GM21529 (cell line): ENCODE measurements at regions not wholly inside any gene's neighbourhood (a gene's known extent, or its start where the extent isn't known, plus 50 kb on each side); places are given as distances from the start of the nearest gene placed in this dataset.
A peak's percentile ranks its signal among the peaks of the same experiment; 100 is the strongest.
"Not testable (repeated sequence)": the region's sequence is repeated elsewhere in the genome, so short reads cannot be mapped to it uniquely, and the experiment has no call there.

Source experiments
- ATAC-seq: cut with Tn5 transposase; IDR thresholded peaks from one replicate; pipeline ENCODE4 v1.9.1; 2021; ENCODE audit not compliant: unreplicated experiment

DNA sequence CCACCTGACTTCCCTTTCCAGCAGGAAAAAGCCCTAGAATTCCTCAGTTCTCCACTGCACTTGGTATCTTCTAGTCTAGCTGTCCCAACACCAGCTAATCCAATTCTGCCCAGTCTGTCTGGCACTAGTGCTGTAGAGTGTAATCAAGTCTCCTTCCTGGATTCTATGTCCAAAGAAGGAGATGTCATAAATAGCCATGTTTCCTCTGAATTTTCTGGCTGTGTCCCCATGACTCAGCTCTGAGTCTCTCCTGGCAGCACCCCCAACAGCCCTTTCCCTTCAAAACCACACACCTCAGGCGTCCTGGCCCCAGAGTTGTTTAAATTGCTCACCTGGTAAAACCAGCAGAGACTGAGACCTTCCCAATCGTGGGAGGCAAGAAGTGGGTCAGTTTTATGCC is 197.2 kb downstream of the GRXCR1 start:
- ATAC-seq, result no peak

DNA sequence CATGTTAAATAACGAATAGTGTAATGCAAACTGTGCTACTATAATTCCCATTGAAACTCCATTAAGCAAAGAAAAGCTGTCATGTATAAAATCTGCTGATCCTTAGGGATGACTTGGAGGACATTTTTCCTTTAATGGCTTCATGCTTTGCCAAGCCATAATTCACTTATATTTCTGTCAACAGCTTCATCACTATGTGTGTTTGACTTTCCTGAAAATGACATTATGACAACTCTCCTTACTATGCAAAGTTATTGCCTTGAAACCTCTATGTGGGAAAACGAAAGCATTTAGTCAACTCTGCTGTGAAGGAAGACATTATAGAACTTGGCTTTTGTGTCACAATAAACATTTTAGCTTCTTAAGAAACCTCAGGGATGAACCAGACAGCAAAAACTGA is 210.5 kb downstream of the GRXCR1 start:
- ATAC-seq, result no peak

GRCh38 chr4:43112139-43112538 is 219.6 kb downstream of the GRXCR1 start:
- ATAC-seq, result no peak

DNA sequence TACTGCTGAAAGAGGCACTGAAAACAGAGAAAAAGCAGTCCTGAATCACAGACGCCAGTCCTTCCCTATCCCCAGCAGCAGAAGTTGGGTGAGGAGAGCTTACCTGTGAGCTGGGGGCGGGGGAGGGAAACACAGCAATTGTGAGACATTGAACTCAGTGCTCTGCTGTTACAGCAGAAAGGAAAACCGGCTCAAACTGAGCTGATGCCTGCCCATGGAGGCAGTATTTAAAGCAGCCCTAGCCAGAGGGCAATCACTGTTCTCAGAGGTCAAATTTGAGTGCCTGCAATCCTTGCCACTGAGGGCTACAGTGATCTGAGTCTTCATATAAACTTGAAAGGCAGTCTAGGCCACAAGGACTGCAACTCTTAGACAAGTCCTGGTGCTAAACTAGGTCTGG is 220.7 kb downstream of the GRXCR1 start:
- ATAC-seq, result no peak

GRCh38 chr4:43126595-43126994 is 234.1 kb downstream of the GRXCR1 start:
- no peak for ATAC-seq

DNA sequence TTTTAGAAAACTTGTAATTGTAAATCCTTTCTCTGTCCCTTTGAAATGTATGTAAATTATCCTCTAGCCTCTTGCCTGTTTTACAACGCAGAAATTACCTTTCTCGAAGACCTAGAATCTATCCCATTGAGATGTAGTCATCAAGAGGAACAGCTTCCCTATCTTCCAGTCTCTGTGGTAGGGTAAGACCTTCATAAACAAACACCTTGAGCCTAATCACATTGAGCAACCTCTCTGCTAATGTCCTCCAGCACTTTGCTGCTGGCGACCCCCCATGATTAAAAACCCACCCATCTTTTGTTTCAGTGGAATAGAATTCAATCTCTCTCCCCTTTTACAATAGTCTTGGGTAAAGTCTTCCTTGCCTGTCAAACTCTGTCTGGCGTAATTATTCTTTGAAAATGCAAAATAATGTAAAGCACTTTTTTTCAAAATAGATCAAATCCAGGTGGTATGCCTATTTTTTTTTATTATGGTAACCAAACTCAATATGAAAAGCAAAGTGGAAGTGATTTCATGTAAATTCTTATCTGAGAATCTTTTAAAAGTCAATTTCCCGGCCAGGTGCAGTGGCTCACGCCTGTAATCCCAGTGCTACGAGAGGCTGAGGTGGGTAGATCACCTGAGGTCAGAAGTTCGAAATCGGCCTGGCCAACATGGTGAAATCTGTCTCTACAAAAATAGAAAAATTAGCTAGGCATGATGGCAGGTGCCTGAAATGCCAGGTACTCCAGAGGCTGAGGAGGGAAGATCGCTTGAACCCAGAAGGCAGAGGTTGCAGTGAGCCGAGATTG is 237.9 kb downstream of the GRXCR1 start:
- no peak for ATAC-seq

DNA sequence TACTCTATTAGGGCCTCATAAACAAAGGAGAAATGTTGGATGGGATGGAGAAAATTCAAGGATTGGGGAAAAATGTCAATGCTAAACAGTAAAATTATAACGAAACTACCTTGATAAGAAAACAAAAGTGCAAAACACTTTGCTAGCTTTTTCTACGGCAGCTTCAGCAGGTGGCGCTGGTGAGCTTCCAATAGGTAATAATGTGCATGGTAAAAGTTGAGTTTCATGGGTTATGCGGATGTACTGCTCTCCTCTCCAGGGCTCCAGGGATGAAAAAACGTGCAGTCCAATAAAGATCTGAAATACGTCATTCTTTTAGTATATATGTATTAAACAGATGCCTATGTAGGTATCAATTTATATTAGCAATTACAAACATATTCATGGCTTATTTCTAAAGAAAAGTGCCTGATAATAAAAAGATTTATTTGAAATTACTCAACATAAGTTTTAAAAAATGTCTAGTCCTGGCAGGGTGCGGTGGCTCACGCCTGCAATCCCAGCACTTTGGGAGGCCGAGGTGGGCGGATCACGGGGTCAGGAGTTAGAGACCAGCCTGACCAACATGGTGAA is 239.6 kb downstream of the GRXCR1 start:
- ATAC-seq, result peak; percentile 89

GRCh38 chr4:43133566-43133965 is 241.1 kb downstream of the GRXCR1 start:
- no peak for ATAC-seq

DNA sequence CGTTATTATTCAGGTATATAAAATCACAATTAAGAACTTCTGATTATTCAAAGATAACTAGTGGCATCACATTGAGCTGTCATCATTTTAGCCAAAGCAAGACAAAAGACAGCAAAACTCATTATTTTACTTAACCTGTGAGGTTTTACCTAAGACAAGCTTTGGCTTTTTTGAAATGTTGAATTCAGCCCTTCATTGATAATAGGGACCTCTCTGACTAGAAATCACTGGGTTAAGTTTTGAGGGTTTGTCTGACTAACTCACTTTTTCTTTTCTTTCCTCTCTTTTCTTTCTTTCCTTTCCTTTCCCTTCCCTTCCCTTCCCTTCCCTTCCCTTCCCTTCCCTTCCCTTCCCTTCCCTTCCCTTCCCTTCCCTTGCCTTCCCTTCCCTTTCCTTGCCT is 244.2 kb downstream of the GRXCR1 start:
- ATAC-seq, result no peak

- ATAC-seq, result no peak
Observed at GRCh38 chr4:43146198-43146597, 253.7 kb downstream of the GRXCR1 start.

DNA sequence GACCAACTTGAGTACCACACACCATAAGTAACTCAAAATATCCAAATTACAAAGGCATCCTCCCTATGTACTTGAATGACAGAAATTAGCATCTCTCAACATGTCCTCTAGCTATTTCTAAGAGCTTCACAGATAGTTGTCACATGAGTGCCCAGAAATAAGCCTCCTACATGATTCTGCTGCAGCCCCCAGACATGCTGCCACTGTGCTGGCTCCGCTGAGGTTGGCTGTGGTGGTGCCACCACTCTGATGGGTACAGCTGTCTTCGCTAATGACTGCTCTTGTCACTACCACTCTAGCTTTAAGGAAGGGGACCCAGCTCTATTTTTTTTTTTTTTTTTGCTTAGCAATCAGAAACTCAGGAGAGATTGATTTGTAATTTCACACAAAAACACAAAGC is 256.0 kb downstream of the GRXCR1 start:
- ATAC-seq, result no peak

DNA sequence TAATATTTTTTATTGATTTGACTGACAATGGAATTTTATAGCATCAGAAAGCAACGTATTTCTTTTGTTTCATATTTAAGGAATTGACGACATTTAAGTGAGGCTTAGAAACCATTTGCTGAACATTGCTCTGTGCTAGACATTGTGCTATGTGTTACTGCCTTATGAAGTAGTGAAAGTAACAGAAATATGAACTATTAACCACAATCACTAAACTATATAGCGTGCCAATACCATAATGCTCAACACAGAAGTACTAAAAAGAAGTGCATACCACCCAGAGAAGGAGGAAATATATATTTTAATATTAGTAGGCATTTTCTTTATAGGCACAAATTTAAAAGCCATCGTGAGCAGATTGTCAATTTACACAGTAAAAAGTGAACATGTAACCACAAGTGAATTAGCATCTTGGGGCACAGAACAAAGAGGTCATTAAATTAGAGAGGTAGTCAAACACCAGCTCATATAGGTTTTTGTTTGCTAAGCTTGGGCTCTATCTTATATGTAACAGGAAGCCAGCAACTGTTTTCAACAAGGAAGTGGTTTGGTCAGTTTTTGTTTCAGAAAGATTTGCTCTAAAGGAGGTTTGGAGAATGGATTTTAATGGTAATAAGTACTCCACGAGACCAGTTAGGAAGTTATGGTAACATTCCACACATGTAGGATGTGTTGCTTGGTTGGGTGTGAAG is 270.7 kb downstream of the GRXCR1 start:
- ATAC-seq, result no peak

DNA sequence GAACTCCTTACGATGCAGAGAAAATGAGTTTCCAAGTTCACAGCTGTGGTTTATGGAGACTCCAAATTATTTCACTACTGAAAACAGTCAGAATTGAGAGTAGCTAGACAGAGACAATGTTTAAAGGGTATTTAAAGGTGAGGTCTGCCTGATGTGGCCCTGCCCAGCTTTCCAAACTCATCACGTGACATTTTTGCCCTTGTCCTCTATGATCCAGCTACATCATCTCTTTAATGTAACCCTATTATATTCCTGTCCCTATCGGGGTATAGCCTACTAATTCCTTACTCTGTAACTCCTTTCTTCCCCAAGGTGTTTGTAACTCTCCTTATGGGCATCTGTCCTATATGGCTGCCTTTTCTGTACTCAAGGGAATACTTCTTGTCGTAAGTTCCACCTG is 297.2 kb downstream of the GRXCR1 start:
- no peak for ATAC-seq

- not testable (repeated sequence) for ATAC-seq
Observed at GRCh38 chr4:43212576-43212975, 320.1 kb downstream of the GRXCR1 start.

GRCh38 chr4:43223820-43224219 is 331.3 kb downstream of the GRXCR1 start:
- no peak for ATAC-seq

DNA sequence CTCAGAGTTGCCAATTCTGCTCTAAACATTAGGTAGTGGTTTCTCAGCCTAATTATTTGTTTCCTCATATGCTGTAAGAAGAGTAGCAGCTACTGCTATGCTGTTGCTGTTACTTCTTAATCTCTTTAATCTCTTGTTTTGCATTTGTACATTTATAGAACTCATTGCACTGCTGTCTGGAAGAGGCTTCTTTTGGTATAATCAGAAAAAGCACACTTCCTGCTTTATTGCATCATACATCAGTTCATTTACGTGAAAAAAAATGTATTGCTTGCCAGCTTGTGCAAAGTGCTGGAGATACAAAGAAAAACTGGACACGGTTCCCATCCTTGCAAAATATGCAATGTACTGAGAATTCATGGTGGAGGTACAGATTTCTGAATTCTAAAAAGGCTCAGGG is 332.0 kb downstream of the GRXCR1 start:
- ATAC-seq, result no peak

GRCh38 chr4:43233321-43233720 is 340.8 kb downstream of the GRXCR1 start:
- ATAC-seq, result no peak

DNA sequence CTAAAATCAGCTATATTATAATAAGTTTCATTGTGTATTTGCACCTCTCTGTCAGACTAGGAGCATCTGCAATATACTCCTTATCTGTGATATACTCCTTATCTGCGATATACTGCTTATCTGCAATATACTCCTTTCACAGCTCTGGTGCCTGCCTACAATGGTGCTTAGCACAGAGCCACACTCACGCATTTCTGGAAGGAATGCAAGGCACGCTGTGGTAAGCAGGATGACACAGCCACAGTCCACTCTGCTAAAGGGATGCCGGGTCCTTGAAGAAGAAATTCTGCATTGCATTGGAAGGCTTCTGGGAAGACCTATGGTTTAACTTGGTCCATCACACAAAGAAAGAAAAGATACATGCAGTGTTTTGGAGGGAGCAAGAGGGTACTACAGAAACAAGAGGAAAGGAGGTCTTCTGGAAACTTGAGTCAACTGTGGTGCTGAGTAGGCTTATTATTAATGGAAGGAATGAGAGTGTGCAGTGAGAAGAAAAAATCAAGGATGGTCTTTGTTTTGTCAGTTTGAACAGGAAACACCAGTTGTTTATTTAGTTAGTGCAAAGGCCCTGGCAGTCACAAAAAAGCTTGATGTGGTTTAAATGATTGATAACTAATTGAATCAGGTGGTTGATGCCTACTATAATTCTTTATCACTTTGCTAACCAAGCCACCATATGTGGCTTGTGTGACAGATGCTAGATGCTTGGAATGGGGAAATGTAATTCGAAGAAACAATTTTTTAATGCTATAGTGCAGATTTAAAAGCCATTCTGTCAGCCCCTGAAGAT is 342.3 kb downstream of the GRXCR1 start:
- ATAC-seq, result no peak

DNA sequence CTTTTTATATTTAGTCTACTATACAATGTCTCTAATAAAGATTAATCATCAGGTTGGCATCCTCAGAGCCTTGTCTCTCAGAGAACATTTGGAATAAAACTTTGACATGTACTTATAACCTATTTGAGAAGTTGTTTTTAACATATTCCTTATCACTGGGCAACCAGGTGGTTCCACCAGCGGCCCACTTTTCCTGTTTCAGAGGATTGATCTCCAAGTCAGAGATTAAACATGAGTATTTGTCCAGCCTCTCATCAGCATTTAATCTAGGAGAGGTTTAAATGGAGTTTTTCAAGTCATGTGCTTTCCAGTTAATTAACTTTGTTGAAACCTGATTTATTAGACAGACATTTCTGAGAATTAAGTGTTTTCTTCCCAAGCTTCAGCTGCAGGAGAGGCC is 345.5 kb downstream of the GRXCR1 start:
- ATAC-seq, result no peak

DNA sequence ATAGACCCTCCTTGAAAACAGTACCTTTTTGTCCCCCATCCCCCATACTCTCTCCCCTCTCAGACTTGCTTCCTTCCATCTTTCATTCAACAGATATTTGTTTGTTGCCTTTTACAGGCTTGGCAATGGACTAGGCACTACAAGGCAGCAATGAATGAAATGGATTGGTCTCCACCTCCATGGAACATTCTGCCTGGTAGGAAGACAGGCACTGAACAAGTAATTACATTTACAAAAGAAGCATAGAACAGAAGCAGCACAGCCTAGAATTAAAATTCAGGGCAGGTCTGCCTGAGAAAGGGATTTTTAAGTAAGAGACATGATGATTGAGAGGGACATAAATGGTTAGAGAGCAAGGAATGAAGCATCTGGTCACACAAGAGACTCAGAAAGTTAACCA is 346.1 kb downstream of the GRXCR1 start:
- no peak for ATAC-seq

- no peak for ATAC-seq
Observed at GRCh38 chr4:43241104-43241503, 348.6 kb downstream of the GRXCR1 start.

DNA sequence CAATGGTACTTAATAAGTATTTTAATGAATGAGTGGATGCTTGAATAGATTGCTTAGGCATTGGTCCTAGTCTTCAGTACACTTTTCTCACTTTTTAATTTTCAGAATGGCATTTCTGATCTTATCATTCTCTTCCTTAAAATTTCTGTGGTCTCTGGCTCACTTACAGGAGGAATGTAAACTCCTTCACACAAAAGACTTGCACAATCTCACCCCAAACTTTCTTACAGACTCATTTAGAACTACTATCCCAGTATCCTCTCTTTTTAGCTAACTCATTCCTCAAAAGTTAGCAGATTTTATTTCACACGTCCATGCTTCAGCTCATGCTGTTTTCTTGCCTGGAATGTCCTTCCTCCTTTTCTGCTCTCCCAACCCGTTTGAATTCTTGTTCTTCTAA is 350.1 kb downstream of the GRXCR1 start:
- no peak for ATAC-seq
